Jurkat, Clone E6-1 (cell line): ENCODE measurements at regions not wholly inside any gene's neighbourhood (a gene's known extent, or its start where the extent isn't known, plus 50 kb on each side); places are given as distances from the start of the nearest gene placed in this dataset.

Source experiments
- DNase-seq: peaks from one replicate; pipeline ENCODE4 v3.0.0-alpha.2; 2011; ENCODE audit warnings: low read depth, low spot score
- H3K4me3 ChIP-seq: 2 replicates; pipeline ENCODE4 v1.5.1; 2011; ENCODE audit warnings: mild to moderate bottlenecking, low read length, control low read depth, moderate library complexity

DNA sequence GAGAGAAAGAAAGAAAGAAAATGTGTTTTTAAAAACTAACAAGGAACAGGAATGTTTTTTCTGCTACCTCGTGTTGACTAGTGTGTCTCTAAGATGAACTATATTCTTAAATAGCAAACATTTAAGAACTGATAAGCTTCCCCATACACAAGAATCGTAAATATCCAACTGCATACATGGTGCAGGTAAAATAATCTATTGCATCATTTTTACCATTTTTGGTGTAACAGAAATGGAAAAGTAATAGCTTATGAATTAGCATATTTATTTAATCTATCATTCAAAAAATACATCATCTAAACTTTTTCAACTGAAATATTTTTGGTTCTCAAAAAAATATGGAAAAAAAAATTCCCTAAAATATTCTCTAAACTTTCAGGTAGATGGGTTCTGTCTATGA is 59.7 kb upstream of the RAD23B start:
- no peak for DNase-seq
- H3K4me3 ChIP-seq = no peak overlapping the region

- no peak for DNase-seq
- H3K4me3 ChIP-seq = no peak overlapping the region
These were observed 58.8 kb upstream of the RAD23B start for GRCh38 chr9:107224252-107224651.

DNA sequence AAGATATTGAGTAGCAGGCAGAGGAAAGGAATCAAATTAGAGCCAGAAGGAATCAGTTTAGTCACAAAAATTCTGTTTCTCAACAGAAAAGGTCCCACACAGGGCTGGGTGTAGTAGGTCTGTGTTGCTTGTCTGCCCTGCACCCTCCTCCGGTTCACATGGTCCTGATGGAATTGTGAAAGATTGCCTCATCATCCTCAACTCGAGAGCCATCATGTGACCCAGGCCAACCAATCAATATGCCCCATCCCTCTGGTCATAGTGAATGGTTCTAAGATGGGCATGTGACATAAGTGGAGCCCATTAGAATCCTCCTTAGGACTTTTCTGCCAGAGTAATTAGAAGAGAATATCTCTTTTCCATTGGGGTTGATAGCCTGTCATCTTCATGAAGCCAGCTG is 56.7 kb upstream of the RAD23B start:
- no peak overlapping the region for H3K4me3 ChIP-seq
- DNase-seq = no peak

DNA sequence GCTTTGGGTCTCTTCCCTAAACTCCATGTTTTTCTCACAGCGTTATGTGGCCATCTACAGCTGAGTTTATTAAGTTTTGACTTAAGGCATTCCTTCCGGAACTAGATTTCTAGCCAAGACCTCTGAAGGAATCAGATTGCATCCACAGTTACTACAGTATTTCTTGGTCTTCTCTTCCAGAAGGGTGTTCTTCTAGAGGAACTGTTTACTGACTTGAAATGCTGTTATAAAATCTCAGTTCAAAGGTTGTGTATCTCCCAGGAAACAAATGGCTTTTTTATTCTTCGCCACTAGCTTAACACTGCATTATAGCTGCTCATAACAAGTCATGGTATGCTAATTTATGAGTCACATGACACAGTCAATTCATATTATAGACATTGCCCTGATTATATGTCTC is 55.3 kb upstream of the RAD23B start:
- DNase-seq = no peak
- H3K4me3 ChIP-seq = no peak overlapping the region

DNA sequence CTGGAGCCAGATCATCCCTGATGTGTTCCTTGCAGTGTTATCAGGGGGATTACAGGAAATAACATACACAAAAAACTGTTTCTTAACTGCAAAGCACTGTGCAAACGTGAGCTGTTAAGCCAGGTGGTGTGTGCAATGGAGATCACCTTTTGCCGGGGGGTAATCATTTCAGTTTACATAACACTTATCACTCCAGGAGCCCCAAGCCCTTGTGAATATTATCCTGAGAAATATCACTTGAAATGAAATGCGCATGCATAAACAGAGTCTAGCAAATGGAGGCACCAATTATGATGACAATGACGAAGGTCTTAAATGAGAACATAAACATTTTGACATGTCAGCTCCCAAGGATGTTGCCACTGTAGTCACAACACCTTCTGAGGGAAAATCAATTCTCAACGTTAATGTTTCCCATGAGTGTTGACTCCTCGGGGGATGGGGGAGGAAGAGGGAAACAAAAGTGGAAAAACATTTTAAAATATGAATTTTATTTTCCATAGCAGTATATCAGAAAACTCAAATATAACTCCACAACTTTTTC is 54.5 kb upstream of the RAD23B start:
- DNase-seq = no peak
- no peak overlapping the region for H3K4me3 ChIP-seq

DNA sequence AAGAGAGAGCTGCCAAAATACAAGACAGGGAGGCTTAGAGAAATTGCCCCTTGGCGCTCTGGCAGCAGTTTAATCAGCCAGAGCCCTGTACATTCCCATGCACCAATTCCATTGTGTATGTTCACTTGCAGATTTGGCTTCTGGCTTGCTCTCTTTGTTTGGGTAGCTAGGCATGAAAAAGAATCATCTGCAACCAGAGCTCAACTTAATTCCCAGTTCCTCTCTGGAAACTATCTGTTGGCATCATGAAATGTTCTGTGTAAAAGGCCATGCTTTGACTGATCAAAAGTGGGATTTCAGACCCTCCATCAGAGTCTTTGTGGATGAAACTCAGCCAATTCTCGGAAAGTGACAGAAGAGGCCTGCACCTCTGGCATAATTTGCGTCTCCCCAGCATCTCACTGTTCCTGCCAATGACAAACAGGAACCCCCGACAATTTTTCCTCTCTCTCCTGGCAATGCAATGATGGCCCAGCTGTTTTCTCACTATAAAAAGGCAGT is 53.8 kb upstream of the RAD23B start:
- no peak overlapping the region for H3K4me3 ChIP-seq
- no peak for DNase-seq
